CD14-positive monocyte (primary cell): ENCODE measurements at regions not wholly inside any gene's neighbourhood (a gene's known extent, or its start where the extent isn't known, plus 50 kb on each side); places are given as distances from the start of the nearest gene placed in this dataset.

Experiments used
- DNase-seq, 3 donors: peaks; one replicate each; pipeline ENCODE4 v3.0.0-alpha.2; 2011 to 2022
- H2AFZ ChIP-seq: 2 replicates; pipeline ENCODE4 v1.6.0; 2012; ENCODE audit warnings: mild to moderate bottlenecking, low read depth, low read length, inconsistent platforms; ENCODE audit not compliant: insufficient read depth, poor library complexity, severe bottlenecking
- H3K27ac ChIP-seq, 2 donors: 1 replicate in 1 of 2; 2 replicates in 1 of 2; pipeline ENCODE4 v1.5.1; 2012 to 2013; ENCODE audit warnings: low read length in 2 of 2, control low read depth in 1 of 2, inconsistent platforms in 1 of 2, low read depth in 1 of 2, mild to moderate bottlenecking in 1 of 2
- H3K27me3 ChIP-seq, 2 donors: one replicate each; pipeline versions ENCODE4 v1.6.0 to v1.6.1; 2011 to 2013; ENCODE audit warnings: low read length in 2 of 2; ENCODE audit not compliant: control insufficient read depth in 2 of 2, insufficient read depth in 2 of 2
- H3K36me3 ChIP-seq, 2 donors: replicated peaks in 1 of 2; 1 replicate in 1 of 2; 2 replicates in 1 of 2; pipeline versions ENCODE4 v1.5.1 to v1.6.1; 2012 to 2013; ENCODE audit warnings: low read length in 2 of 2, control low read depth in 1 of 2, inconsistent platforms in 1 of 2, mild to moderate bottlenecking in 1 of 2; ENCODE audit not compliant: insufficient read depth in 2 of 2, control insufficient read depth in 1 of 2
- H3K4me1 ChIP-seq, 2 donors: 1 replicate in 1 of 2; 2 replicates in 1 of 2; pipeline versions ENCODE4 v1.5.1 to v1.6.1; 2012 to 2013; ENCODE audit warnings: low read length in 2 of 2, control low read depth in 1 of 2, inconsistent platforms in 1 of 2, mild to moderate bottlenecking in 1 of 2, moderate library complexity in 1 of 2; ENCODE audit not compliant: insufficient read depth in 2 of 2, control insufficient read depth in 1 of 2
- H3K4me2 ChIP-seq: replicated peaks from 2 replicates; pipeline ENCODE3; 2012; ENCODE audit warnings: low read length, moderate library complexity, mild to moderate bottlenecking; ENCODE audit not compliant: poor library complexity, severe bottlenecking; ENCODE audit errors: extremely low read depth
- H3K4me3 ChIP-seq, 3 experiments: fragments of 200-600 bp in 1 of 3; sonication (generic) in 1 of 3; replicated peaks in 1 of 3; 1 replicate in 2 of 3; 2 replicates in 1 of 3; pipeline ENCODE4 v1.5.1; 2011 to 2013; ENCODE audit warnings: low read length in 3 of 3, mild to moderate bottlenecking in 3 of 3, control low read depth in 2 of 3, low read depth in 2 of 3, inconsistent platforms in 1 of 3, moderate library complexity in 1 of 3
- H3K79me2 ChIP-seq: 2 replicates; pipeline ENCODE4 v1.6.0; 2012; ENCODE audit warnings: mild to moderate bottlenecking, control low read depth, inconsistent platforms, low read length, moderate library complexity; ENCODE audit not compliant: insufficient read depth
- H3K9ac ChIP-seq: 2 replicates; pipeline ENCODE4 v1.6.0; 2017; ENCODE audit warnings: low read length, mild to moderate bottlenecking; ENCODE audit not compliant: insufficient read depth, poor library complexity, severe bottlenecking
- H3K9me3 ChIP-seq, 2 donors: replicated peaks in 1 of 2; 1 replicate in 1 of 2; 2 replicates in 1 of 2; pipeline versions ENCODE4 v1.5.1 to v1.6.1; 2012 to 2013; ENCODE audit warnings: low read length in 2 of 2, control low read depth in 1 of 2; ENCODE audit not compliant: control insufficient read depth in 1 of 2, insufficient read depth in 1 of 2
- H4K20me1 ChIP-seq: 2 replicates; pipeline ENCODE4 v1.6.0; 2012; ENCODE audit warnings: mild to moderate bottlenecking, low read length, control low read depth, moderate library complexity; ENCODE audit not compliant: insufficient read depth
- H3K27ac Mint-ChIP-seq, 7 donors: one replicate each; pipeline ENCODE4 v1.8.0; 2020; ENCODE audit warnings: mild to moderate bottlenecking in 7 of 7, mixed read lengths in 7 of 7, moderate library complexity in 6 of 7, inconsistent platforms in 2 of 7
- H3K27me3 Mint-ChIP-seq, 3 donors: one replicate each; pipeline ENCODE4 v1.8.0; 2021 to 2022; ENCODE audit warnings: low read depth in 3 of 3, mild to moderate bottlenecking in 3 of 3, mixed read lengths in 3 of 3, moderate library complexity in 3 of 3, inconsistent platforms in 1 of 3
- H3K36me3 Mint-ChIP-seq, 2 donors: one replicate each; pipeline ENCODE4 v1.8.0; 2020; ENCODE audit warnings: mixed read lengths in 2 of 2, inconsistent platforms in 1 of 2, mild to moderate bottlenecking in 1 of 2
- H3K4me1 Mint-ChIP-seq: one replicate; pipeline ENCODE4 v1.8.0; 2020; ENCODE audit warnings: mild to moderate bottlenecking, mixed read lengths
- H3K4me3 Mint-ChIP-seq, 2 donors: one replicate each; pipeline ENCODE4 v1.8.0; 2020; ENCODE audit warnings: mild to moderate bottlenecking in 2 of 2, mixed read lengths in 2 of 2, moderate library complexity in 1 of 2
- H3K9me3 Mint-ChIP-seq, 7 donors: one replicate each; pipeline ENCODE4 v1.8.0; 2020 to 2022; ENCODE audit warnings: mixed read lengths in 7 of 7, mild to moderate bottlenecking in 6 of 7, moderate library complexity in 6 of 7, inconsistent platforms in 2 of 7
- CTCF ChIP-seq: fragments of 200-600 bp; IDR thresholded peaks from one replicate; pipeline ENCODE4 v1.8.0; 2022; ENCODE audit warnings: antibody characterized with exemption, mild to moderate bottlenecking
- WGBS: methylation state at CpG from one replicate; pipeline ENCODE4 v1.1.5; 2013; ENCODE audit warnings: missing lambda C conversion rate; ENCODE audit not compliant: insufficient coverage; 5-methylcytosine and 5-hydroxymethylcytosine counted together
- intact Hi-C, 2 donors: fragments of 100-400 bp; cut with micrococcal nuclease; formaldehyde crosslinking; loops; one replicate each; pipeline versions ENCODE4 v1.15.0 to v1.15.1; 2023

GRCh38 chr9:2453701-2454100 lies 167.9 kb upstream of the VLDLR start:
- Histone ChIP-seq H3K27me3 (no peaks in the 10 kb centered on the region), H3K9me3 (no peaks in the 10 kb centered on the region), H3K4me2 (no peak overlapping the region), H3K36me3 (no peaks in the 10 kb centered on the region), H2AFZ (no peak overlapping the region), H4K20me1 (no peaks in the 10 kb centered on the region), H3K4me3 (no peak overlapping the region), H3K79me2 (no peaks in the 10 kb centered on the region), H3K27ac (no peak overlapping the region), H3K9ac (no peak overlapping the region), H3K4me1 (no peaks in the 10 kb centered on the region)
- Mint-ChIP-seq H3K27ac (no peak overlapping the region), H3K9me3 (peaks cover 0 to 2% (median 0%) of the 10 kb centered on the region in 7 donors), H3K36me3 (no peaks in the 10 kb centered on the region), H3K4me1 (no peaks in the 10 kb centered on the region), H3K4me3 (no peak overlapping the region), H3K27me3 (no peaks in the 10 kb centered on the region)
- WGBS = 100% methylated on average over 2 of the region's 6 CpGs
- intact Hi-C loops = no loop called here
- TF ChIP-seq CTCF = no peak
- no peak for DNase-seq

GRCh38 chr9:2459756-2460155 lies 161.8 kb upstream of the VLDLR start:
- Histone ChIP-seq H3K9me3 (no peaks in the 10 kb centered on the region), H3K4me1 (no peaks in the 10 kb centered on the region), H2AFZ (no peak overlapping the region), H3K9ac (no peak overlapping the region), H3K79me2 (no peaks in the 10 kb centered on the region), H3K36me3 (no peaks in the 10 kb centered on the region), H3K4me2 (no peak overlapping the region), H3K27ac (no peak overlapping the region), H3K4me3 (no peak overlapping the region), H4K20me1 (no peaks in the 10 kb centered on the region), H3K27me3 (no peaks in the 10 kb centered on the region)
- no peak for DNase-seq
- Mint-ChIP-seq H3K27me3 (peaks cover 0 to 2% (median 0%) of the 10 kb centered on the region in 3 donors), H3K27ac (no peak overlapping the region), H3K4me1 (no peaks in the 10 kb centered on the region), H3K9me3 (peaks cover 0 to 4% (median 2%) of the 10 kb centered on the region in 7 donors), H3K4me3 (no peak overlapping the region), H3K36me3 (no peaks in the 10 kb centered on the region)
- intact Hi-C loops = no loop called here
- WGBS = 80% methylated on average over 1 of the region's 3 CpGs
- no peak for TF ChIP-seq CTCF
